Smooth muscle cell of the brain vasculature (primary cell): ENCODE measurements at regions not wholly inside any gene's neighbourhood (a gene's known extent, or its start where the extent isn't known, plus 50 kb on each side); places are given as distances from the start of the nearest gene placed in this dataset.
"Not testable (repeated sequence)": the region's sequence is repeated elsewhere in the genome, so short reads cannot be mapped to it uniquely, and the experiment has no call there.

ENCODE experiments used
- DNase-seq: peaks from one replicate; pipeline ENCODE4 v3.0.0-alpha.2; 2012; ENCODE audit warnings: low read depth, low spot score

GRCh38 chr10:42187501-42188195 is 450.7 kb downstream of the ZNF33B start:
- DNase-seq = not testable (repeated sequence)

GRCh38 chr10:42177793-42178689 is 460.3 kb downstream of the ZNF33B start:
- peak; percentile 2 for DNase-seq

GRCh38 chr10:42177077-42177792 is 461.1 kb downstream of the ZNF33B start:
- DNase-seq = no peak

GRCh38 chr10:42150428-42151061 is 487.8 kb downstream of the ZNF33B start:
- no peak for DNase-seq

- no peak for DNase-seq
These were observed 488.5 kb downstream of the ZNF33B start for GRCh38 chr10:42149722-42150427.

GRCh38 chr10:42149027-42149700 is 489.2 kb downstream of the ZNF33B start:
- no peak for DNase-seq

GRCh38 chr10:42146165-42146564 is 492.2 kb downstream of the ZNF33B start:
- not testable (repeated sequence) for DNase-seq

- DNase-seq = not testable (repeated sequence)
These were observed 500.3 kb downstream of the ZNF33B start for GRCh38 chr10:42138023-42138422.

- no peak for DNase-seq
These were observed 525.3 kb downstream of the ZNF33B start for GRCh38 chr10:42113158-42113450.

GRCh38 chr10:42112331-42113157 is 525.8 kb downstream of the ZNF33B start:
- DNase-seq = no peak

- DNase-seq = no peak
These were observed 526.6 kb downstream of the ZNF33B start for GRCh38 chr10:42111661-42112330.

GRCh38 chr10:42111076-42111475 is 527.3 kb downstream of the ZNF33B start:
- DNase-seq = no peak
